ENCODE measurements at regions not wholly inside any gene's neighbourhood (a gene's known extent, or its start where the extent isn't known, plus 50 kb on each side); places are given as distances from the start of the nearest gene placed in this dataset.

DNA sequence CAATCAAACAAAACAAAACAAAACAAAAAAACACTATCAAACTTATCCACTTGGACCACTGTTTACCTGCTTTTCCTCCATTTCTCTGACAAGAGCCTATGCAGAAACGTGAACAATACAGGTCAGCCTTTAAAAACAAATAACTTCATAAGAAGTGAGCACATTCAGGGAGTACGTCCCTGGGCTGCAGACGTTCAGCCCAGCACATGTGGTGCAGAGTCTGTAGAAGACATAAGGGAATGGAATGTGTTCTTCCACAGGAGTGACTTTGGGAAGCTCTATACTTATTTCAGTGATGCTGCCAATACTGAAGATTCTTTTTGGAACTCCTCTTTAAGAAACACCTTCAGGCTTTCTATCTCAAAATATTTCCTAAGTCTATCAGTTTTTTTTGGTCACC lies 120.6 kb downstream of the SPRY1 start:
- TF ChIP-seq, protein P1, sequence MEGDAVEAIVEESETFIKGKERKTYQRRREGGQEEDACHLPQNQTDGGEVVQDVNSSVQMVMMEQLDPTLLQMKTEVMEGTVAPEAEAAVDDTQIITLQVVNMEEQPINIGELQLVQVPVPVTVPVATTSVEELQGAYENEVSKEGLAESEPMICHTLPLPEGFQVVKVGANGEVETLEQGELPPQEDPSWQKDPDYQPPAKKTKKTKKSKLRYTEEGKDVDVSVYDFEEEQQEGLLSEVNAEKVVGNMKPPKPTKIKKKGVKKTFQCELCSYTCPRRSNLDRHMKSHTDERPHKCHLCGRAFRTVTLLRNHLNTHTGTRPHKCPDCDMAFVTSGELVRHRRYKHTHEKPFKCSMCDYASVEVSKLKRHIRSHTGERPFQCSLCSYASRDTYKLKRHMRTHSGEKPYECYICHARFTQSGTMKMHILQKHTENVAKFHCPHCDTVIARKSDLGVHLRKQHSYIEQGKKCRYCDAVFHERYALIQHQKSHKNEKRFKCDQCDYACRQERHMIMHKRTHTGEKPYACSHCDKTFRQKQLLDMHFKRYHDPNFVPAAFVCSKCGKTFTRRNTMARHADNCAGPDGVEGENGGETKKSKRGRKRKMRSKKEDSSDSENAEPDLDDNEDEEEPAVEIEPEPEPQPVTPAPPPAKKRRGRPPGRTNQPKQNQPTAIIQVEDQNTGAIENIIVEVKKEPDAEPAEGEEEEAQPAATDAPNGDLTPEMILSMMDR (IDR thresholded peaks at IDR 0.05) = no peak
- TF ChIP-seq POLR2A (IDR thresholded peaks at IDR 0.05) (no peak), EP300 (IDR thresholded peaks at IDR 0.05) (no peak)

All from upper lobe of left lung (tissue), 4 donors.